Astrocyte (in vitro differentiated cells and primary cell): ENCODE measurements at regions not wholly inside any gene's neighbourhood (a gene's known extent, or its start where the extent isn't known, plus 50 kb on each side); places are given as distances from the start of the nearest gene placed in this dataset.

Experiments used
- CTCF ChIP-seq: IDR thresholded peaks from 2 replicates; pipeline ENCODE4 v1.5.1; 2011; ENCODE audit warnings: low read depth, mild to moderate bottlenecking, inconsistent platforms, low read length, moderate library complexity; ENCODE audit not compliant: insufficient read depth
- EZH2 ChIP-seq: IDR thresholded peaks from 2 replicates; pipeline ENCODE4 v1.6.1; 2012; ENCODE audit warnings: mild to moderate bottlenecking, low read length, inconsistent platforms; ENCODE audit not compliant: insufficient read depth

GRCh38 chr13:34620862-34621261, 321.2 kb upstream of the NBEA start:
- TF ChIP-seq CTCF = no peak
- TF ChIP-seq EZH2 = no peak
